Keratinocyte (primary cell): ENCODE measurements at regions not wholly inside any gene's neighbourhood (a gene's known extent, or its start where the extent isn't known, plus 50 kb on each side); places are given as distances from the start of the nearest gene placed in this dataset.

ENCODE experiments used
- DNase-seq: peaks from one replicate; pipeline ENCODE4 v3.0.0-alpha.2; 2011; ENCODE audit warnings: low read depth, missing footprints, low spot score
- FAIRE-seq: peaks from 2 replicates; lab custom pipeline; 2011; peaks lifted over from hg19 to GRCh38; lab: Jason Lieb, UNC
- H2AFZ ChIP-seq: 2 replicates; pipeline ENCODE4 v1.6.0; 2012; ENCODE audit warnings: low read length, control low read depth, inconsistent platforms; ENCODE audit not compliant: control insufficient read depth
- H3K27ac ChIP-seq: 2 replicates; pipeline ENCODE4 v1.5.1; 2011; ENCODE audit warnings: low read length; ENCODE audit not compliant: control insufficient read depth, insufficient read depth
- H3K27me3 ChIP-seq: 3 replicates; pipeline ENCODE4 v1.6.0; 2011; ENCODE audit warnings: low read length; ENCODE audit not compliant: control insufficient read depth, insufficient read depth; ENCODE audit errors: extremely low read depth
- H3K36me3 ChIP-seq, 2 experiments: 2 replicates in 1 of 2; 3 replicates in 1 of 2; pipeline ENCODE4 v1.5.1; 2011; ENCODE audit warnings: low read length in 2 of 2, mild to moderate bottlenecking in 1 of 2; ENCODE audit not compliant: control insufficient read depth in 2 of 2, insufficient read depth in 2 of 2; ENCODE audit errors: extremely low read depth in 1 of 2
- H3K4me1 ChIP-seq: 3 replicates; pipeline ENCODE4 v1.5.1; 2011; ENCODE audit warnings: low read length; ENCODE audit not compliant: control insufficient read depth, insufficient read depth; ENCODE audit errors: extremely low read depth
- H3K4me2 ChIP-seq: 3 replicates; pipeline ENCODE4 v1.6.0; 2011; ENCODE audit warnings: low read depth, low read length; ENCODE audit not compliant: control insufficient read depth, insufficient read depth; ENCODE audit errors: extremely low read depth
- H3K4me3 ChIP-seq, 3 experiments: fragments of 200-600 bp in 1 of 3; sonication (generic) in 1 of 3; 2 replicates in 2 of 3; 3 replicates in 1 of 3; pipeline ENCODE4 v1.5.1; 2011 to 2016; ENCODE audit warnings: low read length in 3 of 3, mild to moderate bottlenecking in 3 of 3, control low read depth in 2 of 3, inconsistent platforms in 1 of 3, low read depth in 1 of 3, mixed read lengths in 1 of 3, mixed run types in 1 of 3, moderate library complexity in 1 of 3; ENCODE audit not compliant: control insufficient read depth in 2 of 3, insufficient read depth in 2 of 3; ENCODE audit errors: extremely low read depth in 1 of 3
- H3K79me2 ChIP-seq: 2 replicates; pipeline ENCODE4 v1.6.0; 2012; ENCODE audit warnings: low read length; ENCODE audit not compliant: control insufficient read depth, insufficient read depth
- H3K9ac ChIP-seq: 3 replicates; pipeline ENCODE4 v1.6.0; 2011; ENCODE audit warnings: low read length; ENCODE audit not compliant: control insufficient read depth, insufficient read depth; ENCODE audit errors: extremely low read depth
- H3K9me1 ChIP-seq: 3 replicates; pipeline ENCODE4 v1.6.0; 2011; ENCODE audit warnings: low read length; ENCODE audit not compliant: control insufficient read depth, insufficient read depth; ENCODE audit errors: extremely low read depth
- H3K9me3 ChIP-seq: 2 replicates; pipeline ENCODE4 v1.5.1; 2012; ENCODE audit warnings: low read depth, low read length; ENCODE audit not compliant: control insufficient read depth
- H4K20me1 ChIP-seq: 3 replicates; pipeline ENCODE4 v1.6.0; 2011; ENCODE audit warnings: low read length; ENCODE audit not compliant: control insufficient read depth, insufficient read depth; ENCODE audit errors: extremely low read depth
- CTCF ChIP-seq, 3 experiments: IDR thresholded peaks in 1 of 3; conservative IDR thresholded peaks in 1 of 3; optimal IDR thresholded peaks in 1 of 3; 2 replicates in 2 of 3; 3 replicates in 1 of 3; pipeline versions ENCODE3 to v1.5.1; 2011; ENCODE audit warnings: low read length in 3 of 3, mild to moderate bottlenecking in 3 of 3, moderate library complexity in 2 of 3, control low read depth in 1 of 3, inconsistent platforms in 1 of 3; ENCODE audit not compliant: insufficient read depth in 2 of 3; ENCODE audit errors: extremely low read depth in 1 of 3
- EZH2 ChIP-seq: IDR thresholded peaks from one replicate; pipeline ENCODE4 v1.6.1; 2012; ENCODE audit warnings: inconsistent platforms, mild to moderate bottlenecking, low read length, moderate library complexity
- dilution Hi-C: fragments of 300-500 bp; cut with MboI; formaldehyde crosslinking; loops from one replicate; pipeline ENCODE4 v1.7.0; 2020; ENCODE audit warnings: low sequenced_read_pairs; ENCODE audit not compliant: extremely low pct_ligation_motif_present

GRCh38 chr10:29749150-29749549 is 114.4 kb upstream of the SVIL start:
- TF ChIP-seq EZH2 (no peak), CTCF (optimal IDR thresholded peaks at IDR 0.05 in 1 of 3, IDR thresholded peaks at IDR 0.05 in 1 of 3, conservative IDR thresholded peaks at IDR 0.05 in 1 of 3; ENCODE audit: extremely low read depth in 1 of 3, insufficient read depth in 2 of 3, low read length in 3 of 3) (no peak)
- no peaks in the 10 kb centered on the region for H3K4me1 ChIP-seq
- no peak for DNase-seq
- no peaks in the 10 kb centered on the region for H3K9me3 ChIP-seq
- no peak overlapping the region for H2AFZ ChIP-seq
- no peak overlapping the region for H3K27ac ChIP-seq
- H3K4me2 ChIP-seq = no peak overlapping the region
- H3K27me3 ChIP-seq = no peaks in the 10 kb centered on the region
- H3K9ac ChIP-seq = no peak overlapping the region
- FAIRE-seq = no peak
- H3K36me3 ChIP-seq = no peaks in the 10 kb centered on the region
- H3K4me3 ChIP-seq = no peak overlapping the region
- no peaks in the 10 kb centered on the region for H3K79me2 ChIP-seq
- H3K9me1 ChIP-seq = no peaks in the 10 kb centered on the region
- dilution Hi-C loops = no loop called here
- no peaks in the 10 kb centered on the region for H4K20me1 ChIP-seq

GRCh38 chr10:29748109-29748650 is 113.4 kb upstream of the SVIL start:
- no peak overlapping the region for H3K4me3 ChIP-seq
- H3K4me1 ChIP-seq = no peaks in the 10 kb centered on the region
- H3K9me1 ChIP-seq = no peaks in the 10 kb centered on the region
- no peaks in the 10 kb centered on the region for H3K36me3 ChIP-seq
- H4K20me1 ChIP-seq = no peaks in the 10 kb centered on the region
- H3K9ac ChIP-seq = no peak overlapping the region
- DNase-seq (no peak), FAIRE-seq (peak; percentile 5)
- no peak overlapping the region for H2AFZ ChIP-seq
- TF ChIP-seq CTCF (optimal IDR thresholded peaks at IDR 0.05 in 1 of 3, IDR thresholded peaks at IDR 0.05 in 1 of 3, conservative IDR thresholded peaks at IDR 0.05 in 1 of 3; ENCODE audit: extremely low read depth in 1 of 3, insufficient read depth in 2 of 3, low read length in 3 of 3) (no peak), EZH2 (no peak)
- no peak overlapping the region for H3K27ac ChIP-seq
- dilution Hi-C loops = no loop called here
- no peak overlapping the region for H3K4me2 ChIP-seq
- no peaks in the 10 kb centered on the region for H3K79me2 ChIP-seq
- H3K9me3 ChIP-seq = no peaks in the 10 kb centered on the region
- H3K27me3 ChIP-seq = no peaks in the 10 kb centered on the region
